ENCODE measurements at regions not wholly inside any gene's neighbourhood (a gene's known extent, or its start where the extent isn't known, plus 50 kb on each side); places are given as distances from the start of the nearest gene placed in this dataset.

- DNase-seq, result no peak
- Histone ChIP-seq H3K36me3 (no peaks in the 10 kb centered on the region), H3K4me3 (ENCODE audit: low read depth, low read length) (no peak overlapping the region), H3K9me3 (no peaks in the 10 kb centered on the region; the same call in 1 of the 2 replicates), H3K27me3 (no peaks in the 10 kb centered on the region), H3K4me1 (no peaks in the 10 kb centered on the region)
- TF ChIP-seq CTCF (IDR thresholded peaks at IDR 0.05; ENCODE audit: low read depth, low read length), result no peak
These were observed 216.9 kb upstream of the GLI3 start for GRCh38 chr7:42453931-42454361.

- no peak for TF ChIP-seq CTCF (IDR thresholded peaks at IDR 0.05; ENCODE audit: low read depth, low read length)
- no peaks in the 10 kb centered on the region for H3K36me3 ChIP-seq
- H3K4me1 ChIP-seq, result no peaks in the 10 kb centered on the region
- H3K27me3 ChIP-seq, result no peaks in the 10 kb centered on the region
- H3K4me3 ChIP-seq (ENCODE audit: low read depth, low read length), result no peak overlapping the region
- H3K9me3 ChIP-seq, result no peaks in the 10 kb centered on the region; the same call in 1 of the 2 replicates
- DNase-seq, result no peak
These were observed 215.3 kb upstream of the GLI3 start for GRCh38 chr7:42452356-42452755.

DNA sequence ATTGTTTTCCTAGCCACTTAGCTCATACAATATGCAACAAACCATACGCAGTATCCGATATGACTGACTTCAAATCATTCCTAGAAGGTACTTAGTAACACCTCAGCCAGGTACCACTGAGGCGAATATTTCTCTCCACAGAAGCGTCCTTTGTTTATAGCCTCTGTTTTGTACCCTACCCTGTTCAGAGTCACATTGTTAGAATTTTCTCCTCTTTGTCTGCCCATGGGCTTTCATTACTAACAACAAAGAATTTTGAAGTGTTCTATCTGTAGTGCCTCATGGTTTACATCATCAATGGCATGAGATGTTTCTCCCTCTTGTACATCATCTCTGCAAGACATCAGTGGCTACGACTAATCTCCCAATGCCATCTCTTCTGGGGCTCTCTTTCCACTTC, 212.4 kb upstream of the GLI3 start:
- H3K4me3 ChIP-seq (ENCODE audit: low read depth, low read length), result no peak overlapping the region
- H3K4me1 ChIP-seq, result no peaks in the 10 kb centered on the region
- no peaks in the 10 kb centered on the region for H3K9me3 ChIP-seq
- no peaks in the 10 kb centered on the region for H3K27me3 ChIP-seq
- TF ChIP-seq CTCF (IDR thresholded peaks at IDR 0.05; ENCODE audit: low read depth, low read length), result no peak
- DNase-seq, result no peak
- H3K36me3 ChIP-seq, result no peaks in the 10 kb centered on the region

- Histone ChIP-seq H3K4me3 (ENCODE audit: low read depth, low read length) (no peak overlapping the region), H3K9me3 (no peaks in the 10 kb centered on the region), H3K4me1 (no peaks in the 10 kb centered on the region), H3K27me3 (no peaks in the 10 kb centered on the region), H3K36me3 (no peaks in the 10 kb centered on the region)
- no peak for DNase-seq
- no peak for TF ChIP-seq CTCF (IDR thresholded peaks at IDR 0.05; ENCODE audit: low read depth, low read length)
These were observed 211.9 kb upstream of the GLI3 start for GRCh38 chr7:42448901-42449300.

- Histone ChIP-seq H3K36me3 (no peaks in the 10 kb centered on the region), H3K4me1 (no peaks in the 10 kb centered on the region), H3K9me3 (no peaks in the 10 kb centered on the region), H3K27me3 (no peaks in the 10 kb centered on the region), H3K4me3 (ENCODE audit: low read depth, low read length) (no peak overlapping the region)
- TF ChIP-seq CTCF (IDR thresholded peaks at IDR 0.05; ENCODE audit: low read depth, low read length), result no peak
- DNase-seq, result no peak
These were observed 208.7 kb upstream of the GLI3 start for GRCh38 chr7:42445691-42446090.

- H3K36me3 ChIP-seq, result no peaks in the 10 kb centered on the region
- no peaks in the 10 kb centered on the region for H3K27me3 ChIP-seq
- TF ChIP-seq CTCF (IDR thresholded peaks at IDR 0.05; ENCODE audit: low read depth, low read length), result no peak
- no peak for DNase-seq
- H3K9me3 ChIP-seq, result no peaks in the 10 kb centered on the region
- no peak overlapping the region for H3K4me3 ChIP-seq (ENCODE audit: low read depth, low read length)
- no peaks in the 10 kb centered on the region for H3K4me1 ChIP-seq
These were observed 203.9 kb upstream of the GLI3 start for GRCh38 chr7:42440951-42441350.
